IMR-90 (cell line): ENCODE measurements at regions not wholly inside any gene's neighbourhood (a gene's known extent, or its start where the extent isn't known, plus 50 kb on each side); places are given as distances from the start of the nearest gene placed in this dataset.

Experiments
- ATAC-seq: fragments of 200-7000 bp; cut with Tn5 transposase; 2 replicates; pipeline ENCODE4 v1.9.1; 2020; ENCODE audit warnings: low read depth, mild to moderate bottlenecking, moderate library complexity
- BruUV-seq: library from RNA; stranded (reverse); fragments of 400-500 nt; replicated peaks from 2 replicates; lab custom pipeline; 2021; lab: Mats Ljungman, UMichigan
- CTCF ChIA-PET: fragments of 300-600 bp; formaldehyde crosslinking; extraction: SDS; loops from one replicate; lab custom pipeline; 2021; ENCODE audit warnings: antibody characterized with exemption; lab: Yijun Ruan, JAX
- POLR2A ChIA-PET: fragments of 300-600 bp; sonication (Branson Sonifier 250); formaldehyde crosslinking; loops from one replicate; lab custom pipeline; 2022; ENCODE audit warnings: antibody characterized with exemption; ENCODE audit not compliant: unreplicated experiment; lab: Charles Lee
- DNase-seq: peaks from one replicate; pipeline ENCODE4 v3.0.0; 2013
- H2AFZ ChIP-seq: replicated peaks from 2 replicates; pipeline ENCODE3; 2013; ENCODE audit warnings: low read length, mild to moderate bottlenecking; ENCODE audit not compliant: poor library complexity
- H2AK5ac ChIP-seq: 2 replicates; pipeline ENCODE4 v1.6.1; 2013; ENCODE audit warnings: low read depth, low read length, inconsistent platforms
- H2AK9ac ChIP-seq: replicated peaks from 2 replicates; pipeline ENCODE3; 2013; ENCODE audit warnings: mild to moderate bottlenecking, low read depth, low read length, moderate library complexity; ENCODE audit not compliant: poor library complexity
- H2BK120ac ChIP-seq: 2 replicates; pipeline ENCODE4 v1.6.1; 2013; ENCODE audit warnings: low read depth, low read length, inconsistent platforms
- H2BK15ac ChIP-seq: 3 replicates; pipeline ENCODE4 v1.6.1; 2013; ENCODE audit warnings: low read depth, low read length, inconsistent platforms
- H2BK20ac ChIP-seq: 2 replicates; pipeline ENCODE4 v1.6.1; 2013; ENCODE audit warnings: low read depth, mild to moderate bottlenecking, inconsistent platforms, low read length, moderate library complexity
- H2BK5ac ChIP-seq: 2 replicates; pipeline ENCODE4 v1.6.1; 2013; ENCODE audit warnings: mild to moderate bottlenecking, low read depth, low read length, inconsistent platforms; ENCODE audit not compliant: poor library complexity, severe bottlenecking
- H3K14ac ChIP-seq: replicated peaks from 2 replicates; pipeline ENCODE4 v1.6.1; 2013; ENCODE audit warnings: low read depth, low read length, inconsistent platforms
- H3K18ac ChIP-seq: 2 replicates; pipeline ENCODE4 v1.6.1; 2013; ENCODE audit warnings: low read depth, low read length, control low read depth
- H3K23ac ChIP-seq: 2 replicates; pipeline ENCODE4 v1.6.1; 2013; ENCODE audit warnings: low read depth, low read length, inconsistent platforms
- H3K27ac ChIP-seq: 2 replicates; pipeline ENCODE4 v1.5.1; 2013; ENCODE audit warnings: mild to moderate bottlenecking, control low read depth, low read length; ENCODE audit not compliant: insufficient read depth
- H3K27me3 ChIP-seq: 2 replicates; pipeline ENCODE4 v1.6.1; 2013; ENCODE audit warnings: low read length; ENCODE audit not compliant: control insufficient read depth, insufficient read depth
- H3K36me3 ChIP-seq: 2 replicates; pipeline ENCODE4 v1.6.1; 2013; ENCODE audit warnings: low read length, mixed read lengths; ENCODE audit not compliant: control insufficient read depth, insufficient read depth
- H3K4ac ChIP-seq: 2 replicates; pipeline ENCODE4 v1.6.1; 2013; ENCODE audit warnings: low read depth, low read length, inconsistent platforms
- H3K4me1 ChIP-seq: 2 replicates; pipeline ENCODE4 v1.6.1; 2013; ENCODE audit warnings: low read length, mixed read lengths; ENCODE audit not compliant: control insufficient read depth, insufficient read depth
- H3K4me2 ChIP-seq: 2 replicates; pipeline ENCODE4 v1.6.1; 2013; ENCODE audit warnings: low read depth, mild to moderate bottlenecking, control low read depth, low read length, moderate library complexity
- H3K4me3 ChIP-seq: 2 replicates; pipeline ENCODE4 v1.5.1; 2013; ENCODE audit warnings: low read depth, mild to moderate bottlenecking, control low read depth, low read length, moderate library complexity; ENCODE audit not compliant: insufficient read depth
- H3K56ac ChIP-seq: 2 replicates; pipeline ENCODE4 v1.6.1; 2013; ENCODE audit warnings: low read length, inconsistent platforms; ENCODE audit not compliant: insufficient read depth; ENCODE audit errors: extremely low read depth
- H3K79me1 ChIP-seq, 2 experiments: 2 replicates each; pipeline ENCODE4 v1.6.1; 2013; ENCODE audit warnings: low read length in 2 of 2, inconsistent platforms in 1 of 2, low read depth in 1 of 2
- H3K9ac ChIP-seq: 2 replicates; pipeline ENCODE4 v1.6.1; 2013; ENCODE audit warnings: low read depth, low read length, control low read depth
- H3K9me1 ChIP-seq: 2 replicates; pipeline ENCODE4 v1.6.1; 2013; ENCODE audit warnings: low read length, inconsistent platforms; ENCODE audit not compliant: insufficient read depth
- H3K9me3 ChIP-seq: 2 replicates; pipeline ENCODE4 v1.6.1; 2013; ENCODE audit warnings: low read length; ENCODE audit not compliant: control insufficient read depth, insufficient read depth
- H4K20me1 ChIP-seq: 2 replicates; pipeline ENCODE4 v1.6.1; 2013; ENCODE audit warnings: low read length, inconsistent platforms; ENCODE audit not compliant: insufficient read depth
- H4K5ac ChIP-seq: 2 replicates; pipeline ENCODE4 v1.6.1; 2013; ENCODE audit warnings: mild to moderate bottlenecking, low read depth, low read length, control low read depth
- H4K8ac ChIP-seq, 2 experiments: 2 replicates each; pipeline ENCODE4 v1.6.1; 2013; ENCODE audit warnings: low read depth in 2 of 2, low read length in 2 of 2, control low read depth in 1 of 2, inconsistent platforms in 1 of 2
- H4K91ac ChIP-seq: 2 replicates; pipeline ENCODE4 v1.6.1; 2013; ENCODE audit warnings: low read depth, low read length, inconsistent platforms; ENCODE audit not compliant: insufficient read depth
- BHLHE40 ChIP-seq: fragments of 150-350 bp; IDR thresholded peaks from 2 replicates; pipeline ENCODE4 v1.6.1; 2016; ENCODE audit warnings: mild to moderate bottlenecking, low read depth, low read length
- CEBPB ChIP-seq: IDR thresholded peaks from 2 replicates; pipeline ENCODE4 v1.6.1; 2012; ENCODE audit warnings: low read depth, low read length, improper control_type of control experiment
- CHD1 ChIP-seq: IDR thresholded peaks from 2 replicates; pipeline ENCODE4 v1.6.1; 2012; ENCODE audit warnings: low read depth, low read length, improper control_type of control experiment
- ELK1 ChIP-seq: fragments of 150-350 bp; IDR thresholded peaks from 2 replicates; pipeline ENCODE4 v1.6.1; 2016; ENCODE audit warnings: low read depth, mild to moderate bottlenecking, low read length, moderate library complexity, borderline replicate concordance
- FOS ChIP-seq: fragments of 150-350 bp; IDR thresholded peaks from 2 replicates; pipeline ENCODE4 v1.6.1; 2016; ENCODE audit warnings: low read depth, low read length
- MAFK ChIP-seq: IDR thresholded peaks from 2 replicates; pipeline ENCODE4 v1.6.1; 2012; ENCODE audit warnings: low read depth, low read length, improper control_type of control experiment
- MAZ ChIP-seq: IDR thresholded peaks from 2 replicates; pipeline ENCODE4 v1.6.1; 2012; ENCODE audit warnings: low read depth, mild to moderate bottlenecking, low read length, improper control_type of control experiment, moderate library complexity, borderline replicate concordance
- NFE2L2 ChIP-seq: fragments of 150-350 bp; IDR thresholded peaks from 2 replicates; pipeline ENCODE4 v1.6.1; 2016; ENCODE audit warnings: low read depth, mild to moderate bottlenecking, low read length
- POLR2A ChIP-seq: IDR thresholded peaks from 2 replicates; pipeline ENCODE4 v1.6.1; 2012; ENCODE audit warnings: mild to moderate bottlenecking, low read depth, low read length
- RFX5 ChIP-seq: IDR thresholded peaks from 2 replicates; pipeline ENCODE4 v1.8.0; 2012; ENCODE audit warnings: low read depth, mild to moderate bottlenecking, low read length, moderate library complexity
- USF2 ChIP-seq: fragments of 150-350 bp; IDR thresholded peaks from 2 replicates; pipeline ENCODE4 v1.6.1; 2017; ENCODE audit warnings: mild to moderate bottlenecking, antibody characterized with exemption, low read length, low read depth
- dilution Hi-C: fragments of 300-500 bp; cut with HindIII; formaldehyde crosslinking; loops from one replicate; pipeline ENCODE4 v1.14.3; 2018; ENCODE audit warnings: low sequenced_read_pairs; ENCODE audit not compliant: unreplicated experiment
- in situ Hi-C: fragments of 300-500 bp; cut with MboI; formaldehyde crosslinking; loops from 3 replicates; pipeline ENCODE4 v1.14.3; 2019; ENCODE audit warnings: low sequenced_read_pairs, inconsistent platforms, mixed read lengths
- intact Hi-C: fragments of 100-400 bp; cut with micrococcal nuclease; formaldehyde crosslinking; loops from 2 replicates; pipeline ENCODE4 v1.10.0; 2022

GRCh38 chrX:117752745-117753144, 363.9 kb downstream of the KLHL13 start:
- H3K9me3 ChIP-seq: no peaks in the 10 kb centered on the region
- H2AK9ac ChIP-seq: no peak overlapping the region
- no peaks in the 10 kb centered on the region for H3K79me1 ChIP-seq
- H4K91ac ChIP-seq: no peak overlapping the region
- H3K56ac ChIP-seq: no peak overlapping the region
- no peak overlapping the region for H2AK5ac ChIP-seq
- BruUV-seq: no TSS peak
- H4K20me1 ChIP-seq: no peaks in the 10 kb centered on the region
- no peaks in the 10 kb centered on the region for H3K9me1 ChIP-seq
- no peak overlapping the region for H2AFZ ChIP-seq
- H3K4me1 ChIP-seq: no peaks in the 10 kb centered on the region
- CTCF ChIA-PET: no interaction called here
- H3K36me3 ChIP-seq: no peaks in the 10 kb centered on the region
- ATAC-seq (no peak), DNase-seq (no peak)
- no peak overlapping the region for H3K4me3 ChIP-seq
- H2BK15ac ChIP-seq: no peak overlapping the region
- H3K9ac ChIP-seq: no peak overlapping the region
- no peak overlapping the region for H2BK5ac ChIP-seq
- no peak overlapping the region for H2BK120ac ChIP-seq
- H4K8ac ChIP-seq: no peak overlapping the region
- intact Hi-C loops: no loop called here
- no peak overlapping the region for H3K23ac ChIP-seq
- H3K4me2 ChIP-seq: no peak overlapping the region
- TF ChIP-seq USF2 (no peak), RFX5 (no peak), CEBPB (no peak), MAFK (no peak), ELK1 (no peak), POLR2A (no peak), BHLHE40 (no peak), FOS (no peak), CHD1 (no peak), NFE2L2 (no peak), MAZ (no peak)
- in situ Hi-C loops: no loop called here
- H2BK20ac ChIP-seq: no peak overlapping the region
- no peak overlapping the region for H3K27ac ChIP-seq
- H3K14ac ChIP-seq: no peak overlapping the region
- no peak overlapping the region for H3K4ac ChIP-seq
- H3K27me3 ChIP-seq: no peaks in the 10 kb centered on the region
- POLR2A ChIA-PET: no interaction called here
- H4K5ac ChIP-seq: no peak overlapping the region
- dilution Hi-C loops: no loop called here
- no peak overlapping the region for H3K18ac ChIP-seq
